Lower lobe of right lung (tissue), 2 donors: ENCODE measurements at regions not wholly inside any gene's neighbourhood (a gene's known extent, or its start where the extent isn't known, plus 50 kb on each side); places are given as distances from the start of the nearest gene placed in this dataset.

Experiments
- ATAC-seq, 2 donors: fragments of 200-7000 bp; cut with Tn5 transposase; one replicate each; pipeline ENCODE4 v1.9.1; 2020 to 2022; ENCODE audit warnings: mild to moderate bottlenecking in 2 of 2, moderate library complexity in 2 of 2
- DNase-seq: peaks from one replicate; pipeline ENCODE4 v3.0.0-alpha.2; 2020
- H3K27ac ChIP-seq: fragments of 200-600 bp; one replicate; pipeline ENCODE4 v1.8.0; 2022
- H3K27me3 ChIP-seq: fragments of 200-600 bp; one replicate; pipeline ENCODE4 v1.8.0; 2022; ENCODE audit warnings: low read depth
- H3K36me3 ChIP-seq: fragments of 200-600 bp; one replicate; pipeline ENCODE4 v1.8.0; 2022; ENCODE audit warnings: mild to moderate bottlenecking
- H3K4me1 ChIP-seq: fragments of 200-600 bp; one replicate; pipeline ENCODE4 v1.8.0; 2022
- H3K4me3 ChIP-seq: fragments of 200-600 bp; one replicate; pipeline ENCODE4 v1.8.0; 2022; ENCODE audit warnings: mild to moderate bottlenecking
- H3K9me3 ChIP-seq: fragments of 200-600 bp; one replicate; pipeline ENCODE4 v1.8.0; 2022
- CTCF ChIP-seq: fragments of 200-600 bp; IDR thresholded peaks from one replicate; pipeline ENCODE4 v1.8.0; 2022; ENCODE audit warnings: antibody characterized with exemption, mild to moderate bottlenecking
- intact Hi-C: fragments of 100-400 bp; cut with DNase I; formaldehyde crosslinking; loops from one replicate; pipeline ENCODE4 v1.11.0; 2022
- donor health status: DM: no; HTN: yes; CAD: no; lungs with severe emphysema.

- Histone ChIP-seq H3K36me3 (no peaks in the 10 kb centered on the region), H3K27ac (no peak overlapping the region), H3K4me1 (no peaks in the 10 kb centered on the region), H3K4me3 (no peak overlapping the region), H3K27me3 (no peaks in the 10 kb centered on the region), H3K9me3 (no peaks in the 10 kb centered on the region)
- DNase-seq, result no peak
- intact Hi-C loops, result no loop called here
- ATAC-seq, result no peak
- no peak for TF ChIP-seq CTCF
Measured at GRCh38 chrX:12010436-12010835, 127.8 kb upstream of the FRMPD4 start.

GRCh38 chrX:12011075-12011474 is 127.2 kb upstream of the FRMPD4 start:
- Histone ChIP-seq H3K36me3 (no peaks in the 10 kb centered on the region), H3K27ac (no peak overlapping the region), H3K27me3 (no peaks in the 10 kb centered on the region), H3K4me3 (no peak overlapping the region), H3K4me1 (no peaks in the 10 kb centered on the region), H3K9me3 (no peaks in the 10 kb centered on the region)
- DNase-seq (no peak), ATAC-seq (no peak)
- TF ChIP-seq CTCF, result no peak
- intact Hi-C loops, result no loop called here

DNA sequence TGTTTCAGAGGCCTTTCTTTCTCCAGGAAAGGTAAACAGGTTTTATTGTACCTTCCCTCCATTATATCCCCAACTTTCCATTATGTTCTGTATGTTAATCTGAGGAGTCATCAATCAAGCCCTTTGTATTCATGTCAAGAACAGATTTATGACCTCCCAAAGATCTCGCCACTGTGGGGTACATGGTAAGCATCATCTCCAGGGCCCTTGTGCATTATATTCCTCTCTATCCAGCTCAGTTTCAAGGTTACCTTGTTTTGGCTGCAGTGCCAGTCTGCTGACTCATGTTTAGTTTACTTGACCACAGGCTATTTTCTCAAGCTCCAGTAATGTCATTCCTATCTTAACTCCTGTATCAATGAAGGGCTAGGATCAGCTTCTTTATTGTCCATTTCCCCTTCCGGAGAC is 125.1 kb upstream of the FRMPD4 start:
- no peak for ATAC-seq
- TF ChIP-seq CTCF, result no peak

DNA sequence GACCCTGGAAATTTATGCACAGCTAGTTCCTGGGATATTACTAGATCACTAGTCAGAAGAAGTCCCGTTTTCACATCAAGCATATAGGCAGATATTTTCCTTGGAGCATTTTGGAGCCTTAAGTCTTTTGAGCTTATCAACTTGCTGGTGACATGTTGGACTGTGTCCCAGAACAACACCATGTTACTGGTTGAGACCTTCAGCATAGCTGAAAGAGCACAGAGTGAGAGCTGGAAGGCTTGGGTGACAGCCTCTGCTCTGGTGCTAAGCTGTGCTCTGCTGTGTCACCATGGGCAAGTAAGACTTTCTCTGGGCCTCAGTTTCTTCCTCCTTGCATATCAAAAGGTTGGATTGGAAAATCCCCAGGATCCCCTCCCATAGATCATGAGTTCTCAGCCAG is 116.6 kb upstream of the FRMPD4 start:
- Histone ChIP-seq H3K27me3 (no peaks in the 10 kb centered on the region), H3K9me3 (no peaks in the 10 kb centered on the region), H3K27ac (no peak overlapping the region), H3K36me3 (no peaks in the 10 kb centered on the region), H3K4me1 (no peaks in the 10 kb centered on the region), H3K4me3 (no peak overlapping the region)
- TF ChIP-seq CTCF, result no peak
- intact Hi-C loops, result no loop called here
- no peak for DNase-seq
- ATAC-seq, result no peak

More for the DNA sequence above, 125.1 kb upstream of the FRMPD4 start:
- Histone ChIP-seq H3K36me3 (no peaks in the 10 kb centered on the region), H3K27ac (no peak overlapping the region), H3K27me3 (no peaks in the 10 kb centered on the region), H3K4me3 (no peak overlapping the region), H3K9me3 (no peaks in the 10 kb centered on the region), H3K4me1 (no peaks in the 10 kb centered on the region)
- intact Hi-C loops, result no loop called here
- DNase-seq, result no peak

- Histone ChIP-seq H3K36me3 (no peaks in the 10 kb centered on the region), H3K4me3 (no peak overlapping the region), H3K9me3 (no peaks in the 10 kb centered on the region), H3K4me1 (no peaks in the 10 kb centered on the region), H3K27me3 (no peaks in the 10 kb centered on the region), H3K27ac (no peak overlapping the region)
- intact Hi-C loops, result no loop called here
- ATAC-seq, result no peak
- no peak for DNase-seq
- no peak for TF ChIP-seq CTCF
Measured at GRCh38 chrX:12026481-12026880, 111.8 kb upstream of the FRMPD4 start.

GRCh38 chrX:12032082-12032481 is 106.2 kb upstream of the FRMPD4 start:
- ATAC-seq, result no peak
- TF ChIP-seq CTCF, result no peak
- Histone ChIP-seq H3K27me3 (no peaks in the 10 kb centered on the region), H3K27ac (no peak overlapping the region), H3K4me1 (no peaks in the 10 kb centered on the region), H3K36me3 (no peaks in the 10 kb centered on the region), H3K4me3 (no peak overlapping the region), H3K9me3 (no peaks in the 10 kb centered on the region)
- intact Hi-C loops, result no loop called here
- no peak for DNase-seq
